GM18861 (cell line): ENCODE measurements at regions not wholly inside any gene's neighbourhood (a gene's known extent, or its start where the extent isn't known, plus 50 kb on each side); places are given as distances from the start of the nearest gene placed in this dataset.

ENCODE experiments used
- ATAC-seq: cut with Tn5 transposase; IDR thresholded peaks from one replicate; pipeline ENCODE4 v1.9.1; 2021; ENCODE audit not compliant: unreplicated experiment

DNA sequence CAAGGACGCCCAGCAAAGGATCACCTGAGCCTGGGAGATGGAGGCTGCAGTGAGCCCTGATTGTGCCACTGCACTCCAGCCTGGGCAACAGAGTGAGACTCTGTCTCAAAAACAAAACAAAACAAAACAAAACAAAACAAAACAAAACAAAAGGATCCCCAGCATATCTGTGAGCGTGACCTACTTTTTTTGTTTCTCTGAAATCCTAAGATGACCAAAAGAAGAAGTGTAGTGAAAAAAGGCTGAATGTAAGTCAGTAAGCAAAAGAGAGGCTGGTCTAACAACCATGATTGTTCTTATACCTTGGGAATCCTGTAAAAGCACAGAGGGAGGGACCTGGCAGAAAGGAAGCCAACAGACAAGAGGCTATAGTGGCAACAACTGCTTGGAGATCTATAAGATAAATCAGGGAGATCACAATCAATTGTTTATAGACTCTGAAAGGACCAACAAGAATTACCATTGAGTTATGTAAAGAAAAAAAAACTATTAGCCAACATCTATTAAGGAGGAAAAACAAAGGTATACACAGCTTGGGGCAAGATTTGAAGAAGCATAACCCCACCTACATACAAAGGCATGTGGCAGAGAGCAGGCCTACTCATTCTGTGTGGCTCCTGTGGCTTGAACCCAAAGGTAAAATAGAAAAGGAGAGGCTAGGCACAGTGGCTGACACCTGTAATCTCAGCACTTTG lies 255.2 kb upstream of the KLF14 start:
- ATAC-seq, result no peak

DNA sequence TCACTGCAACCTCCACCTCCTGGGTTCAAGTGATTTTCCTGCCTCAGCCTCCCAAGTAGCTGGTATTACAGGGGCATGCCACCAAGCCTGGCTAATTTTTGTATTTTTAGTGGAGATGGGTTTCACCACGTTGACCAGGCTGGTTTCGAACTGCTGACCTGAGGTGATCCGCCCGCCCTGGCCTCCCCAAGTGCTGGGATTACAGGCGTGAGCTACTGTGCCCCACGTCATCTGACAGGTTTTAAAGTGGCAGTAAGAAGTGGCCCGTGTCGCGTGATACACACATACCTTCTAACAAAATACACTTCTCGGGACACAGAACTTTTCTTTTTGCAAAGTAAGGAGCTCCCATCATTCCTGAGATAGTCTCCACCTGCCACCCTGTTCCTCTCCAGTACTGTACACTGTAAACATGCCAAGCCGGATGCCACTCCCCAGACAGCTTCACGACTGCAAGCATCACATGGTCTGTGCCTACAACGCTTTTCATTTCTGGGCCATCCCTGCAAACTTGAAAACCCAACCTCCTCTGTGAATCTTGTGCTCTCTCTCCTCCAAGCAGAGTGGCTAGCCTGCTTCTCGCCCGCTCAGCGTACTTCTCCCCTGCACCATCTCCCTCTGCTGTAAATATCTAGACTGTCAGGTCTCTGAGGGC lies 256.3 kb upstream of the KLF14 start:
- ATAC-seq, result no peak

DNA sequence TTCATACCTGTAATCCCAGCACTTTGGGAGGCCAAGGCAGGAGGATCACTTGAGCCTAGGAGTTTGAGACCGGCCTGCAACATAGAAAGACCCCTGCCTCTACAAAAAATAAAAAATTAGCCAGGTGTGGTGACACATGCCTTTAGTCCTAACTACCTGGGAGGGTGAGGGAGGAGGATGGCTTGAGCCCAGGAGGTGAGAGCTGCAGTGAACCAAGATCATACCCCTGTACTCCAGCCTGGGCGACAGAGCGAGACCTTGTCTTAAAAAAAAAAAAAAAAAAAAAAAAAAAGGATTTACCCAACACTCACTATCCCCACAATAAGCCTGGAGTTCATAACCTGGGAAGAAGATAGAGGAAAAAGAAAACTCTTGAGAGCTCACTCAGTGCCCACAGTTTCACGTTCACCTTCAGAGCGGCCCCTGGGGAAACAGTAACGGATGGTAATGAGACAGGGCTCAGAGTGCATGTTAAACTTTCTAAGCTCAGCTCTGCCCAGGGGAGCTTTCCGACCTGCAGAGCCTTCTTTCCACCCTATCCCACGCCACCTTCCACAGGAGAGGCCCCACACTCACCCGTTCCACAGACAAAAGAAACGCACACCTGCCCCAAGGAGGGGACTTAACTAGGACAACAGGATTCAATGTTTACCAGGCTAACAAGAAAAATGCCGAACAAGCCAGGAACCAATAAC lies 259.8 kb upstream of the KLF14 start:
- no peak for ATAC-seq

DNA sequence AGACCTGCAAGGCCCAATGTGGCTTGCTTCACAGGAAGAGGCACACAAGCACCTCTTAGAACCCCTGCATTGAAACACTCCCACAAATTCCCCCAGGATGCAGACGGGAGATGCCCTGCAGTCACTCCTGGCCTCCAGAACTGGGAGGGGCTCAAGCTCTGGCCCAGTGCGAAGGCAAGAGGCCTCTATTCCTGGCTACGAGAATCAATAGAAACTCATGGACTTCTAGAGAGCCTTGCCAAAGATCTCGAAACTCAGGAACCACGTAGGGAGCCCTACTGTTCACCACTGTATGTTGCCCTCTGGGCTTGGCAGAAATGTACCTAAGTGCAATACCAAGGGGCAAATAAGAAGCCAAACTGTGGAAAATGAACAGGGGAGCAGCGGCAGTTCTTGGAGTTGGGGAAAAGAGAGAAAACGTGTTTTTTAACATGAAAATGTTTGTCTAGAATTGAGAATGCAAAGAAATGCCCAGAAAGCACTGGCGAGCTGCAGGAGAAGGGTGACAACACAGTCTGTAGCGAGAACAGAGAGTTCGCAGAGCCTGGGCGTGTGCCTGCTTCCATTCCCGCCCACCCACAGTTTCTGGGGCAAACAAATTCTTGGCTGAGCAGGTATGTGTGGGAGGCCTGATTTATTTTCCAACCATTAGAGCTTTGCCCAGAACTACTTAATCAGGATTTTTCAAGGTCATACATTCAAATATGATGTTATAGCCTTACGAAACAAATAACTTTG lies 260.5 kb upstream of the KLF14 start:
- no peak for ATAC-seq

DNA sequence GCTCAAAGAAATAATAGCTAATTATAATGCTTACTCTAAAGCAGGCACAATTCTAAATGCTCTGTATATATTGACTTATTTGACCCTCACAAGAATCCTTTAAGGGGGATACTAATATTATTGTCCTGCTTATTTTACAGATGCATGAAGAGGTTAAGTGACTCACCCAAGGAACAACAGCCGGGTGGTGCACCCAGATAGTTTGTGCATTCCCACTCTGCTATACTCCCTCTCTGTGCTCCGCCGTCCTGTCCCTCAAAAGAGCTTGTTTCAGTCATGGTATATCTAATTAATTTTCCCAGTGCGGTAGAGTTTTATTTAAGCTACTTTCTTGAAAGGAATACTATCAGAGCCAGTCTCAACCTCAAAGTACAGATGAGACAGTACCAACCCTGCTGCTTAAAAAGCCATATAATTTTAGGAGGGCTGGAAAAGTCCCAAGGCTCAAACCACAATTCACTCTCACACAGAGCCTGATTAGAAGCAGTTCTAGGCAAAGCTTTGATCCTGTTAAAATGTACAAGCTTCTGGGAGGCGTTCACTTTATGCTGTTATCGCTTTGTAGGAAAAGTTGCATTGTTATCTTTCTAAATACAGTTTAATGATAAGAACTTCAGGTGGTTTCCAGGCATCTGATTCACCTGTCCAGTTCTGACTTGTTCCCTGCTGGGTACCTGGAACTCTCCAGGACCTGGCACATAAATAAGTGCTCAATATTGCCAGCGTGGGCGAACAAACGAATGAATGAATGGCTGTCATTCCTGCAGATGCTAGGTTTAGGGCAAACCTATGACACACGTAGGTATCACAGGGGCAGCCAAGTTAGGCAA lies 261.5 kb upstream of the KLF14 start:
- no peak for ATAC-seq

DNA sequence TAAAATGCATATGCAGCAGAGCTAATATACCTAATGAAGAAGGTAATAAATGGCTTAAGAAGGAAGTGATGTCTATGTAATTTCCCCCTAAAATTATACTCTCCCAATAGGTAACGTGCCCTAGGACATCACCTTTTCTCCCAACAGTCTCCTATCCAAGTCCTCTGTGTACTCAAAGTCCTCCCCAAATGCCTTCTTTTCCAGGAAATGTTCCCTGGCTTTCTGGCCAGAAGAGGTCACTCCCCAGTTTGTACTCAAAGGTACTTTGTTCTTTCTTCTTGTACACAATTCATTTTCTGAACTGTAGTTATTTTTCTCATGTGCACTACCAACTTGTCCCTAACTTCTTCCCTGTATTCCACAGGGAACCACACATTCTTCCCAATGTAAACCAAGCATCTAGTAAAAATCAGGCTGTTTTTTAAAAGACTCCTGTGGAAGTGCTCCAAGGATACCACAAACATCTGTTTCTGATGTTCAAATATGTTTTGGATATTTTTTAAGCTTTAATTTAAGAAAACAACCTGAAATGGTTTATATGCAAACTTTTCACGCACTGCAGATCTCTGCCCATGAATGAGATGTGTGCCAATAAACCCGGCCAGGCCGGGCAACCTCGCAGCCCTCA lies 262.3 kb upstream of the KLF14 start:
- ATAC-seq, result no peak

DNA sequence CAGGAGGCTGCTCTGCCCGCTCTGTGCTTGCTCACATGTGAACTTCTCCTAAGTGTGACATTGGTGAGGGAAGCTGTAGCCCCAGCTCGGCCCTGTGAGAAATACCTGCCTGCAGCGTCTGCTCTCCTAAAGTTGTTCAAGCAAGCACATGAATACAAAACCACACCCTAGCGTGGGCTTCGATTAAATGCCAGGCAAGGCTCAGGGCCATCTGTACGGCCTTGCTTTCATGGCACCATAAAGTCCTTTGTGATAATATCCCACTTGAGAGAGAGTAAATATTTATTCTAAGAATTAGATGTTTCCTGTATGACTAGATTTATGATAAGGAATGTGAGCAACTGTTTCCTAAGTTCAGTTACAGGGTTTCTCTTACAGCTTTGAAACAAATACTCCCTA lies 262.8 kb upstream of the KLF14 start:
- ATAC-seq, result no peak

DNA sequence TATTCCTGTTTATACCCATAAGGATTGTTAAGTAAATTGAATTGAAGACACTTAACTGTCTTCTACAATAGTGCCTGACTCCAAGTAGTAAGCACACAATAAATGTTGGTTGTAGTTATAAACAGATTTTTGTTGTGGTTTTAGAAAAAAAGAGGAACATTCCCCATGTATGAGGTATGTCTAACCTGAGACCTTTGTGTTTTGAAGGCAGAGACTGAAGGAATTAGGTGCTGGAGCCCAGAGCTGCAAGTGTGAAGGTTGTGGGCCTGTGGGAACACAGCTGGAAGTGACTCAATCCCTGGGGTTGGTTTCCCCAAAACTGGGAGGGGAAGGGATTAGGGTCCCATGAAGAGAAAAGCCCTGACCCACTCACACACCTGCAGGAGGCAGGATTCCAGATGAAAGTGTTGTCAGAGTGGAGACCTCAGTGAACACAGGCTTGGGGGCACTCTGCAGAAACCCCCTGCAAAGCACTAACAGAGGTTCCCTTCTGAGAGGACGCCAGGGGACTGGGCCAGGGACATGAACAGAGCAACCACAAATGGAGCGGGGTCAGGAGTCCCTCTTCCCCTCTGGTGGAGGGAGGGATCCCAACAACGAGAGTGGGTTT lies 265.1 kb upstream of the KLF14 start:
- ATAC-seq, result no peak

DNA sequence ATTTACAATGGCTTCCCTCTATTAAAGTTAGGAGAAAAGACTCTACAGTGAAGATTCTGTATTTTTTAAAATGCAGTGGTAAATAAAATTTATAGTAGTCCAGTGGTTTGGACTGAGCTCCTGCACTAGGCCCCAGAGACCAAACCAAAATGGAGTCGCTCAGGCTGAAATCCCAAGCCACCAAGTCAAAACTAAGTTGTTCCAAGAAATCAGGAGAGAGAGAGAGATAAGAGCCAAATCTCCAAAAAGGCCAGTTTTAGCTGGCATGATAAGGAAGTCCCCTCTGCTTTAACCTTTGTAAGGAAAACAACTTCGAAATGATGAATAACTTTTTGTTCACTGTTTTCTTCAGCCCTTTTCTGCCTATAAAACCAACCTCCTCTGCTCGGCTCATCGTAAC lies 265.9 kb upstream of the KLF14 start:
- ATAC-seq, result no peak

DNA sequence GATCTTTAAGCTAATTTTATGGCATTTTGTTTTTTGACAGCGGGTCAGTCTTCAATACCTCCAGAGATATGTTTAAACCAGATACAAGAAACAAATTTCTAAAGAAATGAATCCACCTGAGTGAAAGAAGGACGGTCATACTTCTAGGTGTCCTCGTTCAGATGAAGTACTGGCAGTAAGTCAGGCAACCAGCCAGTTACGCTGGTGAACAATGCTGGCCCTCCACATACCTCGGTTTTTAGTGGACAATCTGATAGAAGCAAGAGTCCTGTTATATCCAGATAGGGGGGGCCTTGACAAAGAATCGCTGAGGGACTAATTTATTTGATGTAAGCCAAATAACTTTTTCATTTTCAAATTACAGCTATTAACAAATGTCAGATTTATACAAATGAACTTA lies 266.4 kb upstream of the KLF14 start:
- no peak for ATAC-seq

DNA sequence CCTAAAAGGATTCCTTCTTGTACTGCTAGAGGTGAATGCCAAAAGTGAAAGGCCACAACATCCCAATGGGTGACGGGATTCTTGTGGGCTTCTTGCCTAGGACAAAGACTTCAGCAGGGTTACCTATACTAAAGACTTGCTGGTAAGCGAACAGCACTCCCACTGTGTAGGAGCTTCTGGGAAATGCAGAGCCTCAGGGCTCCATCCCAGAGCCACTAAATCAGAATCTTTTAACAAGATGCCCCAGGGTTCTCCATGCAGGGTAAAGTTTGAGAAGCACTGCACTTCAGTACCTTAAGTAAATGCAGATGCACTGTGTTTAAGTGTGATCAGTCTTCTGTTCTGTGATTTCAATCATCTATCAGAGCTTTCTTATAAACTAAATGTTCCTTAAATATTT lies 266.9 kb upstream of the KLF14 start:
- no peak for ATAC-seq

DNA sequence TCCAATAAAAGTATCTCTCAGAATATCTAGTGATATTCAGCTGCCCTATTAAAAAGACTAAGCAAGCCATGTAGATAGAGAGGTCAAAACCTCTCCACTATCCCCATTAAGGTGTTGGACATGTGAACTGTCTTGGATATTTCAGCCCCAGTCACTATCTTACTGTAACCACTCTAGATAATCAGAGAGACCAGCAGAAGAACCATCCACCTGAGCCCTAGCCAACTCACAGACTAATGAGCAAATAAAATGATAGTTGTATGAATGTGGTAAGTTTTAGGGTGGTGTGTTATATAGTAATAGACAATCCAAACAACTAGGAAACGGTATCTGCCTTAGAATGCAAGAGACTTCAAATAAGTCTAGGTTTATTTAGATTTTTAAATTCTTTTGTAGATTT lies 268.6 kb upstream of the KLF14 start:
- ATAC-seq, result no peak

DNA sequence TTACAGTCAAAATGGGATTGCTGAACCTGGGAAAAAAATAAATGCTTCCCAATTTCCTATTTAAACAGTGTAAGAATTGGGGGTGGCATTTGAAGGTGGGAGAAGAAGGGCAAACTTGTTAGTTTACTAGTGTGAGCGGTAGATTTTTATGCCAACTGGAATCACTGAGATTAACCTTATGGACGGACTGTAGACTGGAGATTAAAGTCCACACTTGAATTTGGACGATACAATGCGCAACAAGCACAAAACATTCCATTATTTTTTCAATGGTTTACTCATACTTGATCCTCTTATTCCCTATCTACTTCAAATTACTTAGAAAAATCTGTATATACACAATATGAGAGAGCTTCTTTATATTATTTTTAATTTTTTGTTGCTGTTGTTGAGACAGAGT lies 269.6 kb upstream of the KLF14 start:
- no peak for ATAC-seq

DNA sequence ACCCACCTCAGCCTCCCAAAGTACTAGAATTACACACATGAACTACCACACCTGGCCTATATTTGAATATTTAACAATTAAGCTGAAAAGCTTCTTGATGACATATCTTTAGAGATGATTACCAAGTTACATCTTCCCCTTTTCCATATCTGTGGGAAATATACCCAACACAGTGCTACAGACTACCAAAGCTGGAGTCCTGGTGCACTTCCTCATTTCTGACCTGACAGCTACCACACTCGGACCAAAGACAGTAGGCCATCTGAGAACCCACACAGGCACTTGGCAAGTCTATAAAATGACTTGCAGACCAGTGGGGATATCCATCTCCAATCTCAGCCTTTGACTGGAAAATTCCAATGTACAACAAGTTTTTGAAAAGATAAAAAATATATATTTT lies 270.4 kb upstream of the KLF14 start:
- ATAC-seq, result no peak

DNA sequence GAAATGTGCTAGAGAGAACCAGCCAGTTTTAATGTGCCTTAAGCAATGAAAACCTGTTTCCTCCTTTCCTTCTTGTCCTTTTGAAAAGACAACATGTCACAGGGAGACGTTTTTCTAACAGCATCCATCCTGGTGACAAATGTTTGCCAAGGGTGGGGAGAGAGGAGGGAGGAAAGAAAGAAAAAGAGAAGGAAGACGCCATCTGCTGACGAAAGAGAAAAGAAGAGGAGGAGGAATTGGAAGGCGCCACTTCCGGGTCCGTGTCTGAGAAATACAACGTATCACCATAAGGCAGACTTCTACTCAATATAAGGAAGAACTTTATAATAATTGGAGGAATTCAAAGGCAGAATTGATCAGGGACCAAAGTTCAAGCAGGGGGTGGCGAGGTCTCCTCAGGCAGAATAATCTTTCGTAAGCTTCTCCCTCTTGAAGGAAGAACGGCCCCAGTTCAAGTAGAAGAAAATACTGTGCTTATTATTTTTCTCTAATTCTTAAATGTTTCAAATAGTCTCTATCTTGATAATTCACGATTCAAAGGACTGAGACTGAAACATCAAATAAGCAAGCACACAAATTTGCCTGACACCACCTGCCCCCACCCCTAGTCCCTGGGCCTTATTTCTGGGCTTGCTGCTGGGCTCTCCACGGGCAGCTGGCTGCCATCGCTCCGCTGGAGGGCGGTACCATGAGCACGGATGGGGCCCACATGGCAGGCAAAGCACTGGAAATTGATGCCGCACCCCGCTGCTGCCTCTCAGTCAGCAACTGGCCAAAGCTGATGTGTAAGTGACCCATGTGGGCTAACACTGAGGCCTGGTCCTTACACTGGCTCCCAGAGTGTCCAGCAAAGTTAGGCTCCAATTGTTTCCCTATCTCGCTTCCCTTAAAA lies 273.7 kb upstream of the KLF14 start:
- no peak for ATAC-seq

DNA sequence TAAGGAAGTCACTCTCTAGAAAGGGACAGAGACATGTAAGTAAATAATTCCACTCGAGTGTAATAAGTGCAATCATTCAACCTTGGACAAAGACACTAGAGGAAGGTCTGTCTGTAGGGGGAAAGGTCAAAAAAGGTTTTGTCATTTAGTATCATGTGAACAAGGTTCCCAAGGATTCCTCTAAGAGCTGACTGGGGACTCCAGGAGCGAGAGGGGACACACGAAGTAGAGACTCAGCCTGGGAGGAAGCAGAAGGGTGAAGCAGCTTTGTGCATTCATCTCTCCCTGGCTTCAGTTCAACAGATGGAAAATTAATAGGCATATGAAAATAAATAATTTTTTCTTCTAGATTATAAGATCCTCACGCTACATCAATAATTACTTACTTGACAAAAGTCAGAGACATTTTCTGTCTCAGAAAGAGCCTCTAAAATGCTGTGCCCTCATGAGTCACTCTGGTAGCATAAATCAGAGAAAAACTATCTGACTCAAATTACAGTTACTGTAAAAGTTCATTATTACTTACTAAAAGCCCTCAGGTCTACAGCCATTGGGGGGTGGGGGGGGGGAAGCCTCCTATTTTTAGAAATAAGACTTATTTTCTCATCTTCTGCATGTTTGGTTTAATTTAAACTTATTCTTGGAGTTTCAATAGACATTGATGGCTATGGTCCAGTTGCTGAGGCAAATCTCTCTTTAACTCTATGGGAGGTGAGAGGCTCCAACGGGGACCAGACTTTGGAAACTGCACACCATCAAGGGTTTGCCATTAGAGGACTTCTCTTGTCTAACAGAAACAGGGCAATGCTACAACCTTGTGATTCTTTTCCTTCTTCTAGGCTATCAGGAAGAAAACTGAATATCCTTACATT lies 275.1 kb upstream of the KLF14 start:
- ATAC-seq, result no peak

DNA sequence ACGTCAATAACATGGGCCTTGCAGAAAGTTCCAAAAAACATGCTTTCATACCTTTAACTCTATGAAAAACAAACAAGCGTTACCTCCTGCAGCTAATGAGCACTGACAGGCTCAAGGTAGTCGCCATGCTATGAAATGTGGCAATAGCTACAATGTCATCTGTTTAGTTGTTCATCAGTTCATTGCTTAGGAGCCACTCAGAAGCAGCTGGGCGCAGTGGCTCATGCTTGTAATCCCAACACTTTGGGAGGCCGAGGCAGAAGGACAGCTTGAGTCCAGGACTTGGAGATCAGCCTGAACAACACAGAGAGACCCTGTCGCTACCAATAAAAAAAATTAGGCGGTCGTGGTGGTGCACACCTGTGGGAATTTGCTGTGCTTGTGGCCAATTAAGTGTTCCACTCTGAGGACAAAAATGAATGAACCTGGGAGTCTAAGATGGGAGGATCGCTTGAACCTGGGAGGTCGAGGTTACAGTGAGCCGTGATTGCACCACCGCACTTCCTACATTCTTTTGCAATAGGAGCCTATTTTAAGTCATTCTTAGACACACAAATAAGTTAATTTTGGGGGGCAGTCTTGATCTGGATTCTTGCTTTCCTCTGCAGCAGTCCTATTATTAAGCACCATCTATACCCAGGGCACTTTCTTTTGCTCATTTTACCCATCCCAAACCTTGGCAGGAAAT lies 276.2 kb upstream of the KLF14 start:
- ATAC-seq, result no peak
